GM12892 (cell line): ENCODE measurements at regions not wholly inside any gene's neighbourhood (a gene's known extent, or its start where the extent isn't known, plus 50 kb on each side); places are given as distances from the start of the nearest gene placed in this dataset.

Experiments
- POLR2A ChIP-seq: IDR thresholded peaks from 2 replicates; pipeline ENCODE4 v1.6.1; 2011; ENCODE audit warnings: low read depth, low read length, control low read depth
- TAF1 ChIP-seq: IDR thresholded peaks from 2 replicates; pipeline ENCODE4 v1.6.1; 2011; ENCODE audit warnings: low read depth, mild to moderate bottlenecking, control low read depth, low read length, borderline replicate concordance

GRCh38 chr7:43018446-43018845 lies 86.3 kb downstream of the MRPL32 start:
- TF ChIP-seq POLR2A (no peak), TAF1 (no peak)
